ENCODE measurements at regions not wholly inside any gene's neighbourhood (a gene's known extent, or its start where the extent isn't known, plus 50 kb on each side); places are given as distances from the start of the nearest gene placed in this dataset.

- no peak for DNase-seq (ENCODE audit: low read depth, low spot score)
- no CpG with 5 or more reads among the region's 2 CpGs for WGBS (ENCODE audit: insufficient coverage, insufficient read length)
- Histone ChIP-seq H3K4me1 (ENCODE audit: control insufficient read depth, insufficient read depth, low read length) (no peaks in the 10 kb centered on the region), H3K27ac (ENCODE audit: low read length) (no peak overlapping the region), H3K27me3 (ENCODE audit: control insufficient read depth, insufficient read depth, low read length) (no peaks in the 10 kb centered on the region), H3K9me3 (ENCODE audit: control insufficient read depth, insufficient read depth, low read length) (no peaks in the 10 kb centered on the region), H3K36me3 (ENCODE audit: control insufficient read depth, insufficient read depth, low read length) (no peaks in the 10 kb centered on the region), H3K4me3 (ENCODE audit: low read length) (no peak overlapping the region)
Observed at GRCh38 chr10:105875050-105875449, 1234.0 kb downstream of the SORCS3 start.

DNA sequence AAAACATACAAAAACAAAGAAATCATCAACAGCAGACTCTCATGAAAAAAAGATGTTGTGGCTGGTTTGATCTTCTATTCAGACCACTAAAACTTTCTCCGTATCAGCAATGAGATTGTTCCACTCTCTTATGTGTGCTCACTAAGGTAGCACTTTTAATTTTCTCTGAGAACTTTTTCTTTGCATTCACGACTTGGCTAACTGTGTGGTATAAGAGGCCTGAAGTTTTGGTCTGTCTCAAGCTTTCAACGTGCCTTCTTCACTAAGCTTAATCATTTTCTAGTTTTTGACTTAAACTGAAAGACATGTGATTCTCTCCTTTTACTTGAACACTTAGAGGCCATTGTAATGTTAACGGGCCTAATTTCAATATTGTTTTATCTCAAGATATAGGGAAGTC, 1231.6 kb downstream of the SORCS3 start:
- no peak overlapping the region for H3K27ac ChIP-seq (ENCODE audit: low read length)
- H3K36me3 ChIP-seq (ENCODE audit: control insufficient read depth, insufficient read depth, low read length) = no peaks in the 10 kb centered on the region
- no peaks in the 10 kb centered on the region for H3K27me3 ChIP-seq (ENCODE audit: control insufficient read depth, insufficient read depth, low read length)
- peak; percentile 2 for DNase-seq (ENCODE audit: low read depth, low spot score)
- no peak overlapping the region for H3K4me3 ChIP-seq (ENCODE audit: low read length)
- no peaks in the 10 kb centered on the region for H3K9me3 ChIP-seq (ENCODE audit: control insufficient read depth, insufficient read depth, low read length)
- no peaks in the 10 kb centered on the region for H3K4me1 ChIP-seq (ENCODE audit: control insufficient read depth, insufficient read depth, low read length)
- WGBS (ENCODE audit: insufficient coverage, insufficient read length) = no CpG with 5 or more reads among the region's 4 CpGs

GRCh38 chr10:105868935-105869334, 1227.8 kb downstream of the SORCS3 start:
- no peaks in the 10 kb centered on the region for H3K4me1 ChIP-seq (ENCODE audit: control insufficient read depth, insufficient read depth, low read length)
- H3K36me3 ChIP-seq (ENCODE audit: control insufficient read depth, insufficient read depth, low read length) = no peaks in the 10 kb centered on the region
- no CpG with 5 or more reads among the region's 1 CpG for WGBS (ENCODE audit: insufficient coverage, insufficient read length)
- no peak overlapping the region for H3K4me3 ChIP-seq (ENCODE audit: low read length)
- no peak overlapping the region for H3K27ac ChIP-seq (ENCODE audit: low read length)
- H3K9me3 ChIP-seq (ENCODE audit: control insufficient read depth, insufficient read depth, low read length) = no peaks in the 10 kb centered on the region
- no peaks in the 10 kb centered on the region for H3K27me3 ChIP-seq (ENCODE audit: control insufficient read depth, insufficient read depth, low read length)
- no peak for DNase-seq (ENCODE audit: low read depth, low spot score)

DNA sequence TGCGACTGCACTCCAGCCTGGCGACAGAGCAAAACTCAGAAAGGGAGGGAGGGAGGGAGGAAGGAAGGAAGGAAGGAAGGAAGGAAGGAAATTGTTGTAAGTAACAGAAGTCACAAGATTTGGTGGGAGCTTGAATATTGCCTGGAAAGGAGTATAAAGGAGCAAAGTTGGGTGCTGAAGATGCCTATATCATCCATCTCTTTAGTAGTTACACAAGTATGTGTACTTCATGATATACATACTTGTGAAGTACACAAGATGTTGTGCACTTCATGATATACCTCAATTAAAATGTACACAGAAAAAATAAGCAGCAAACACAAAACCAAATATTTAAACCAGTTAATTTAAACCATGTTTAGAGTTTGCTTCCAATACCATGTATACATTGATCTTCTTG, 1223.8 kb downstream of the SORCS3 start:
- no peak for DNase-seq (ENCODE audit: low read depth, low spot score)
- Histone ChIP-seq H3K36me3 (ENCODE audit: control insufficient read depth, insufficient read depth, low read length) (no peaks in the 10 kb centered on the region), H3K4me1 (ENCODE audit: control insufficient read depth, insufficient read depth, low read length) (no peaks in the 10 kb centered on the region), H3K9me3 (ENCODE audit: control insufficient read depth, insufficient read depth, low read length) (no peaks in the 10 kb centered on the region), H3K27ac (ENCODE audit: low read length) (no peak overlapping the region), H3K4me3 (ENCODE audit: low read length) (no peak overlapping the region), H3K27me3 (ENCODE audit: control insufficient read depth, insufficient read depth, low read length) (no peaks in the 10 kb centered on the region)
- no CpG with 5 or more reads among the region's 2 CpGs for WGBS (ENCODE audit: insufficient coverage, insufficient read length)

- no peak overlapping the region for H3K4me3 ChIP-seq (ENCODE audit: low read length)
- no peak for DNase-seq (ENCODE audit: low read depth, low spot score)
- H3K9me3 ChIP-seq (ENCODE audit: control insufficient read depth, insufficient read depth, low read length) = no peaks in the 10 kb centered on the region
- no CpG with 5 or more reads among the region's 4 CpGs for WGBS (ENCODE audit: insufficient coverage, insufficient read length)
- H3K27me3 ChIP-seq (ENCODE audit: control insufficient read depth, insufficient read depth, low read length) = no peaks in the 10 kb centered on the region
- H3K36me3 ChIP-seq (ENCODE audit: control insufficient read depth, insufficient read depth, low read length) = no peaks in the 10 kb centered on the region
- no peak overlapping the region for H3K27ac ChIP-seq (ENCODE audit: low read length)
- H3K4me1 ChIP-seq (ENCODE audit: control insufficient read depth, insufficient read depth, low read length) = no peaks in the 10 kb centered on the region
Observed at GRCh38 chr10:105857268-105858264, 1216.5 kb downstream of the SORCS3 start.

GRCh38 chr10:105855791-105856190, 1214.7 kb downstream of the SORCS3 start:
- no peak overlapping the region for H3K4me3 ChIP-seq (ENCODE audit: low read length)
- no peaks in the 10 kb centered on the region for H3K4me1 ChIP-seq (ENCODE audit: control insufficient read depth, insufficient read depth, low read length)
- DNase-seq (ENCODE audit: low read depth, low spot score) = no peak
- WGBS (ENCODE audit: insufficient coverage, insufficient read length) = no CpG with 5 or more reads among the region's 2 CpGs
- H3K27ac ChIP-seq (ENCODE audit: low read length) = no peak overlapping the region
- no peaks in the 10 kb centered on the region for H3K9me3 ChIP-seq (ENCODE audit: control insufficient read depth, insufficient read depth, low read length)
- no peaks in the 10 kb centered on the region for H3K27me3 ChIP-seq (ENCODE audit: control insufficient read depth, insufficient read depth, low read length)
- H3K36me3 ChIP-seq (ENCODE audit: control insufficient read depth, insufficient read depth, low read length) = no peaks in the 10 kb centered on the region

DNA sequence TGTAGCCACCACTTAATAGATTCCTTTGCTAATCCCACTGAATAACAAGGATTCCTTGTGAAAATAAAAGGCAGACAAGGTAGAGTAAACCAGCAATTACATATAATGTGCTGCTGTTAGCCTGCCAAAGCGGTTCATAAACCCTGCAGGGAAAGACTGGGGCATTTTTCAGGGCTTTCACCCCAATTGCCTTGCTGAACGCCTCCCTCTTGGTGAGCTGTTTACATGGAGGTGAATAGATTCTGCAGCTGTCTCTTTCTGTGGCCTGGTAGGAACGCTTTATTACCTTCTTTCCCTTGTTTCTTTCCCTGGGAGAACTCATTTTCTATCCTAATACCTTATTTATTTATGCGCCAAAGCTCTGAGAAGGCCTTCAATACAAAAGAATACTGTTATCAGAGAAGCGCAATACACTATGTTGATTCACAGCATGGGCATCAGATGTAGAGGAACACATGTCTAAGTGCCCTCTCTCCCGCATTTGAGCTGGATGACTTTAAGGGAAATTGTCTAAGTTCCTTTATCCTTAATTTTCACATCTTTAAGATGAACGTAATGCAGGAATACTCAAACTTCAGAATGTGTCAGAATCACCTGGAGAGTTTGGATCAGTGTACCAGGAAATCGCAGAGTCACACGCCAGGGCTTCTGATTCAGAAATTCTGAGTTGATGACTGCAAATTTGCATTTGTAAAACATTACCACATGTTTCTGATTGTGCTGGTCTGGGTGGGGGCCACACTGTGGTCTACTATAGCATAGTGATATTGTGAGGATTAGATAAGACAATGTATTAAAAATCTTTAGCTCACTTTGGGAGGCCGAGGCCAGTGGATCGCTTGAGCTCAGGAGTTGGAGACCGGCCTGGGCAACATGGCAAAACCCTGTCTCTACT, 1203.8 kb downstream of the SORCS3 start:
- no peak for DNase-seq (ENCODE audit: low read depth, low spot score)
- Histone ChIP-seq H3K4me1 (ENCODE audit: control insufficient read depth, insufficient read depth, low read length) (no peaks in the 10 kb centered on the region), H3K27ac (ENCODE audit: low read length) (no peak overlapping the region), H3K36me3 (ENCODE audit: control insufficient read depth, insufficient read depth, low read length) (no peaks in the 10 kb centered on the region), H3K9me3 (ENCODE audit: control insufficient read depth, insufficient read depth, low read length) (no peaks in the 10 kb centered on the region), H3K4me3 (ENCODE audit: low read length) (no peak overlapping the region), H3K27me3 (ENCODE audit: control insufficient read depth, insufficient read depth, low read length) (no peaks in the 10 kb centered on the region)
- WGBS (ENCODE audit: insufficient coverage, insufficient read length) = no CpG with 5 or more reads among the region's 12 CpGs

GRCh38 chr10:105844241-105844640, 1203.2 kb downstream of the SORCS3 start:
- Histone ChIP-seq H3K27ac (ENCODE audit: low read length) (no peak overlapping the region), H3K9me3 (ENCODE audit: control insufficient read depth, insufficient read depth, low read length) (no peaks in the 10 kb centered on the region), H3K4me1 (ENCODE audit: control insufficient read depth, insufficient read depth, low read length) (no peaks in the 10 kb centered on the region), H3K4me3 (ENCODE audit: low read length) (no peak overlapping the region), H3K36me3 (ENCODE audit: control insufficient read depth, insufficient read depth, low read length) (no peaks in the 10 kb centered on the region), H3K27me3 (ENCODE audit: control insufficient read depth, insufficient read depth, low read length) (no peaks in the 10 kb centered on the region)
- peak; percentile 2 for DNase-seq (ENCODE audit: low read depth, low spot score)
- no CpG with 5 or more reads among the region's 4 CpGs for WGBS (ENCODE audit: insufficient coverage, insufficient read length)

- Histone ChIP-seq H3K27me3 (ENCODE audit: control insufficient read depth, insufficient read depth, low read length) (no peaks in the 10 kb centered on the region), H3K4me1 (ENCODE audit: control insufficient read depth, insufficient read depth, low read length) (no peaks in the 10 kb centered on the region), H3K4me3 (ENCODE audit: low read length) (no peak overlapping the region), H3K27ac (ENCODE audit: low read length) (no peak overlapping the region), H3K9me3 (ENCODE audit: control insufficient read depth, insufficient read depth, low read length) (no peaks in the 10 kb centered on the region), H3K36me3 (ENCODE audit: control insufficient read depth, insufficient read depth, low read length) (no peaks in the 10 kb centered on the region)
- no peak for DNase-seq (ENCODE audit: low read depth, low spot score)
- WGBS (ENCODE audit: insufficient coverage, insufficient read length) = no CpG with 5 or more reads among the region's 3 CpGs
Observed at GRCh38 chr10:105843786-105844185, 1202.7 kb downstream of the SORCS3 start.

GRCh38 chr10:105840288-105840770, 1199.2 kb downstream of the SORCS3 start:
- Histone ChIP-seq H3K36me3 (ENCODE audit: control insufficient read depth, insufficient read depth, low read length) (no peaks in the 10 kb centered on the region), H3K4me3 (ENCODE audit: low read length) (no peak overlapping the region), H3K27me3 (ENCODE audit: control insufficient read depth, insufficient read depth, low read length) (no peaks in the 10 kb centered on the region), H3K27ac (ENCODE audit: low read length) (no peak overlapping the region), H3K4me1 (ENCODE audit: control insufficient read depth, insufficient read depth, low read length) (no peaks in the 10 kb centered on the region), H3K9me3 (ENCODE audit: control insufficient read depth, insufficient read depth, low read length) (no peaks in the 10 kb centered on the region)
- no CpG with 5 or more reads among the region's 6 CpGs for WGBS (ENCODE audit: insufficient coverage, insufficient read length)
- DNase-seq (ENCODE audit: low read depth, low spot score) = no peak
